Islet of Langerhans (tissue), 1 donor: ENCODE measurements at regions not wholly inside any gene's neighbourhood (a gene's known extent, or its start where the extent isn't known, plus 50 kb on each side); places are given as distances from the start of the nearest gene placed in this dataset.
"Not testable (repeated sequence)": the region's sequence is repeated elsewhere in the genome, so short reads cannot be mapped to it uniquely, and the experiment has no call there.

Experiments used
- FAIRE-seq: peaks from one replicate; lab custom pipeline; 2011; peaks lifted over from hg19 to GRCh38; lab: Jason Lieb, UNC

- no peak for FAIRE-seq
Observed at GRCh38 chr10:25713894-25714240, 220.2 kb upstream of the MYO3A start.

DNA sequence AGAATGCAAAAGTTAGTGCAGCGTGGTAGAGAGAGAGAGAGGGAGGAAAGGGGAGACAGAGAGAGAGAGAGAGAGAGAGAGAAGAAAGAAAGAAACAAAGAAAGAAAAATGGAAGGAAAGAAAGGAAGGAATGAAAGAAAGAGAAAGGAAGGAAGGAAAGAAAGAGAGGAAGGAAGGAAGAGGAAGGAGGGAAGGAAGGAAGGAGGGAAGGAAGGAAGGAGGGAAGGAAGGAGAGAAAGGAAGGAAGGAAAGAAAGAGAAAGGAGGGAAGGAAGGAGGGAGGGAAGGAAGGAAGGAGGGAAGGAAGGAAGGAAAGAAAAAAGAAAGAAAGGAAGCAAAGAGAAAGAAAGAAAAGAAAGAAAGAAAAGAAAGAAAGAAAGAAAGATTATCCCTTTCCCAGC lies 209.8 kb upstream of the MYO3A start:
- no peak for FAIRE-seq

DNA sequence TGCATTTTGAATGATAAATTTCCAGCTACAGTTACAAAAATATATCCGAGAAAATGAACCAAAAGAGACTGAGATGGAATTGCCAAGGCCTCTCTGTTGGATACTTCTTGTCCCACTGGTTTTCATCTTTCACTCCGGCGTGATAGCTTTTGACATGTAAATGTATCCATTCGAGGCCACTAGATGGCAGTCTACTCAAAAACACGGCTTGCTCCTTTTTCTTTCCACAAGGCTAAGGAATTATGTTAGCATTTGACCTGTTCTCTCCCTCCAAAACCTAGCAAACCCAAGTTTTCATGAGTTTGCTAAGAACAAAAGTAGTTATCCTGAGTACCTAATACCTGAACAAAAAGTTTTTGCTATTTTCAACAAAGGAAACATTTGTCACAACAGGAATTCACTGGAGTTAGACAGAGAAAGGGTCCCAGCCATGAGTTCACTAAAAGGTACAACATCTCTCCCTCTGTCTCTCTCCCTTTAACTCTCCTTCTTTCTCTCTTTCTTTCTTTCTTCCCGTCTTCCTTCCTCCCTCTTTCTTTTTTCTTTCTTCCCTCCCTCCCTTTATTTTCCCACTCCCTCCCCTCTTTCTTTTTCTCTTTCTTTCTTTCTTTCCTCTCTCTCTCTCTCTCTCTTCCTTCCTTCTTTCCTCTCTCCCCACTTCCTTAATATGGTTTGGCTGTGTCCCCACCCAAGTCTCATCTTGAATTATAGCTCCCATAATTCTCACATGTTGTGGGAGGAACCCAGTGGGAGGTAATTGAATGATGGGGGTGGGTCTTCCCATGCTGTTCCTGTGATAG lies 207.9 kb upstream of the MYO3A start:
- peak; percentile 98 for FAIRE-seq

- FAIRE-seq, result no peak
Observed at GRCh38 chr10:25738776-25739175, 195.3 kb upstream of the MYO3A start.

DNA sequence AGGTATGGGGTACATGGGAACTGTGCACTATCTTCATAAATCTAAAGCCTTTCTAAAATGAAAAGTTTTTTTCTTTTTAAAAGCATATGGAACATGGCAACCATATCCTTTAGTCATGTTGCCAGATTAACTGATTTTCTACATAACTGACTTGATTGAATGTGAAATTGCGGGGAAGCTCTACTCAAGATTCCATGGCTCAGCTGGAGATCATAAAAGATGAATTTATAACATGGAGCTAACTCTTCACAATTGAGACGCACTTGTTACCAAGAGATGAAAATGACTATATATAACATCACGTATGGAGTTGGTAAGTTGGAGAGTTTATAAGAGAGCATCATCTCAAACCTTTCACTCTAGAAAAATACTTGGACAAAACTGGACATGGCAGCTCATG lies 190.2 kb upstream of the MYO3A start:
- peak; percentile 33 for FAIRE-seq

DNA sequence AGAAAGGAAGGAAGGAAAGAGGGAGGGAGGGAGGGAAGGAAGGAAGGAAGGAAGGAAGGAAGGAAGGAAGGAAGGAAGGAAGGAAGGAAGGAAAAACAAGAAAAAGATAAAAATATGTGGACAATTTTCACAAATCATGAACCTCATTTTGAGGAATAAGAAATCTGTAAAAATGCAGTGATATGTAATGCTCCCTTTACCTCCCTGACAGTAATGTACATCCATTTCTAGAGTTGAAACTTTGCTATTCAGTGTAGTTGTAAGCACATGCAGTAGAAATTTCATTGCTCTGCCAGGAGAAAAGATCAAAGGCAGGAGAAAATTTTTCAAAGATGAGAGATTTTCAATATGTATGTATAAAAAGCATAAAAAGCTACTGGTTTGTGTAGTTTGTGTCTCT lies 189.5 kb upstream of the MYO3A start:
- no peak for FAIRE-seq

- no peak for FAIRE-seq
Observed at GRCh38 chr10:25745976-25746375, 188.1 kb upstream of the MYO3A start.

- peak; percentile 100 for FAIRE-seq
Observed at GRCh38 chr10:25747084-25747483, 186.9 kb upstream of the MYO3A start.

- FAIRE-seq, result no peak
Observed at GRCh38 chr10:25748509-25748908, 185.5 kb upstream of the MYO3A start.

DNA sequence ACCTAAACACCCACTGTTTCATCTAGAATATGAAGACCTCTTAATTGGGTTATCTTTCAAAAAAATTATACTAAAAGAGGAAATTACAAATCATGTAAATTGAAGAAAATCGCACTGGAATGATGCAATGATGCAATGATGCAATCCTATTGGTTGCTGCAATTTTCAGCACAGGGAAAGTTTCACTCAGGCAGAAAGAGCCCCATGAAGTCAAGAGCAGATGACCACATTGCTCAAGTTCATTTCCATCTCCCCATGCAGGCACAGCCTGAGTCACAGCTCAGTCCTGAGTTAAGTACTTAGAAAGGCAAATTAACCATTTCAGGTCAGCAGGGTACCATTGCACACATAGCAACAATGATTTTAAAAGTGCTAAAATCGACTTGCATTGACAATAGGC lies 180.3 kb upstream of the MYO3A start:
- no peak for FAIRE-seq

GRCh38 chr10:25755874-25756273 lies 178.2 kb upstream of the MYO3A start:
- FAIRE-seq, result not testable (repeated sequence)

DNA sequence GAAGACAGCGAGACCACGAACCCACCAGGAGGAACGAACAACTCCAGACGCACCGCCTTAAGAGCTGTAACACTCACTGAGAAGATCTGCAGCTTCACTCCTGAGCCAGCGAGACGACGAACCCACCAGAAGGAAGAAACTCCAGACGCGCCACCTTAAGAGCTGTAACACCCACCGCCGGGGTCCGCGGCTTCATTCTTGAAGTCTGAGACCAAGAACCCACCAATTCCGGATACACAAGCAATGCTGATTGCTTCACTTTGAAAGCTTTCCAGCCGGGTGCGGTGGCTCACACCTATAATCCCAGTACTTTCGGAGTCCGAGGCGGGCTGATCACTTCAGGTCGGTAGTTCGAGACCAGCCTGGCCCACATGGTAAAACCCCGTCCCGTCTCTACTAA lies 177.2 kb upstream of the MYO3A start:
- FAIRE-seq, result no peak

DNA sequence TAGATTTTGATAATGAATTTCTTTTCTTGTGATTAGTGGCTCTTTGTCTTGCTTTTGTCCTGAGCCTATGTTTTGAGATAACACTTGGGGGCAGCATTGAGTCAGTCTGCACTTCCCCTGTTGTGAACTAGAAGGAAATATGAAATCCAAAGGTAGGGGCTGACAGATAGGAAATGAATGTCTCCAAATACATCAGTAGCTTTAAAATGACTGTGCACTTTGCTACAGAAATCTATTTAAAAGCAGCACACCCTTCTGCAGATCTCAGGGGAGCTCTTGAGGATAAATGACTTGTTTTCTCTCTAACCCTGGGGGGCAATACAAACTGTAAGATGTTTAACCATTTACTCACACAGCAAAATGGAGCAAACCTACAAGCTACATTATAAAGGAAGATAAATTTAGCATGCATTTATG lies 176.0 kb upstream of the MYO3A start:
- peak; percentile 100 for FAIRE-seq

- no peak for FAIRE-seq
Observed at GRCh38 chr10:25758511-25758910, 175.5 kb upstream of the MYO3A start.

DNA sequence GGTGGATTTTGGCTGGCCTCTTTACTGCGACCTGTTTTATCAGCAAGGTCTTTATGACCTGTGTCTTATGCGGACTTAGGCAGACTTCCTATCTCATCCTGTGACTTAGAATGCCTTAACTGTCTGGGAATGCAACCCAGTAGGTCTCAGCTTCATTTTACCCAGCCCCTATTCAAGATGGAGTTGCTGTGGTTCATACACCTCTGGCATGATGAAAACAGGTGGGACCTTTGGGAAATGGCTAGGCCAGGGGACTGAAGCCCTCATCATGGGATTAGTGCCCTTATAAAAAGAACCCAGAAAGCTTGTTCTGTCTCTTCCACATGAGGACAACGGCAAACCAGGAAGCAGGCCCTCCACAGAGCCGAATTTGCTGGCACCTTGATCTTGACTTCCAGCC lies 172.1 kb upstream of the MYO3A start:
- FAIRE-seq, result no peak

DNA sequence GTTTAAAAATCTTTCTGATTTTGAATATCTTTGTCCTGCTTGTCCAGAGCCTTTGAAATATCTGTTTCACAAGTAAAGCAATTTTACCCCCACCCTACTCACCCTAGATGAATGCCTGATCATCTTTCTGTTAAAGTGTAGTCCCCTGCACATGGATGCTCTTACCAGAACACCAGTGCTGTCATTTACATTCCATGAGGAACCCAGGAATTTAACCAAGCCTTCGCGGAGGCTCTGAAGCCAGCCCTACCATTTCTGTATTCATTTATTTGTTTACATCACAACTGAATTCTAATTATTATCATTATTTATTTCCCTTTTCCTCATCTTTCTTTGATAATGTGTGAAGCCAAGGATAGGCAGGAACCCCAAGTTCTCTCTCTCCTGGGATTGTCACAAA lies 167.8 kb upstream of the MYO3A start:
- FAIRE-seq, result no peak

DNA sequence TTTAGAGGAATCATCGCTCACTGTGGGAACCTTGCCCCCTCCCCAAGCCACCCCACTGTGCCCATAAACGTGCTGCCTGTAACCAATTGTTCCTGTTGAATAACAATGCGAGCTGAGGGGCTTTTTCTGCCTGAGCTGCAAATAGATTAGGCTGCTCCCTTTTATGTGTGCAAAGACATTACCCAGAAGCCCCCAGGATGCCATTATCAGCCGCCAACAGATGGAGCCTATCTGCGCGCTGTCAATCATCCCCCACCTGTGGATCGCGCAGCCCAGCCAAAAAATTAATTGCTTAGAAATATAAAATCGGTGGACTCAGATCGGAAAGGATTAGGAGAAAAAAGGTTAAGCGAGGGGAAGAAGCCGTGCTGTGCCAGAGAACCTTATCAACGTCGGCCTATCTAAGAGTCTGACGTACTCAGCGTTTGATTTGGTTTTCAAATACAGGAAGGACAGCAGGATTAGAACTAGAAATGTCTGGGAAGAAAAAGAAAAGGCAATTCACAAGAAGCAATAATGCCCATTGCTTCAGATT lies 167.3 kb upstream of the MYO3A start:
- FAIRE-seq, result no peak

DNA sequence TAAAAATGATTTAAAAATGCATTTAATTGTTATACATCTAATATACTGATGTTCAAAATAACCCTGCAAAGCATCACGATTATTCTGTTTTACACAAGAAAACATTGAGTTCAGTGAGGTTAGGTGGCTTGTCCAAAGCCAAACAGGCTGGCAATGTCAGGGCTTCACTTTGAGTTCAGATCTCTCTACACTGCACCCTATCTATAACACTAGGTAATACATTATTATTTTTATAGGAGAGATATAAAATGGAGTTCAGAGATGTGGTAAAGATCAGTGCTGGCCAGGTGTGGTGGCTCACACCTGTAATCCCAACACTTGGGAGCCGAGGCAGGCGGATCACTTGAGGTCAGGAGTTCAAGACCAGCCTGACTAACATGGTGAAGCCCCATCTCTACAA lies 165.9 kb upstream of the MYO3A start:
- FAIRE-seq, result no peak

GRCh38 chr10:25778646-25779045 lies 155.4 kb upstream of the MYO3A start:
- FAIRE-seq, result no peak

- peak; percentile 27 for FAIRE-seq
Observed at GRCh38 chr10:25786161-25786560, 147.9 kb upstream of the MYO3A start.

DNA sequence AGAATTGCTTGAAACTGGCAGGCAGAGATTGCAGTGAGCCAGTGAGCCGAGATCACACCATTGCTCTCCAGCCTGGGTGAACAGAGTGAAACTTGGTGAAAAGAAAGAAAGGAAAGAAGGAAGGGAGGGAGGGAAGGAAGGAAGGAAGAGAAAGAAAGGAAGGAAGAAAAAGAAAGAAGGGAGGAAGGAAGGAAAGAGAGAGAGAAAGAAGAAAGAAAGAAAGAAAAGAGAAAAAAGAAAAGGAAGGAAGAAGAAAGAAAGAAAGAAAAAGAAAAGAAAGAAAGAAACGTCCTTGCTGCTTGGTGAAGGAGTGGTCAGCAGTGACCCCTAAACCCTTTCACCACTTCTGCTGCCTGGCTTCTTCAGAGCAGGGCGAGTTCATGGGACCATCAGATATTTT lies 147.1 kb upstream of the MYO3A start:
- no peak for FAIRE-seq

DNA sequence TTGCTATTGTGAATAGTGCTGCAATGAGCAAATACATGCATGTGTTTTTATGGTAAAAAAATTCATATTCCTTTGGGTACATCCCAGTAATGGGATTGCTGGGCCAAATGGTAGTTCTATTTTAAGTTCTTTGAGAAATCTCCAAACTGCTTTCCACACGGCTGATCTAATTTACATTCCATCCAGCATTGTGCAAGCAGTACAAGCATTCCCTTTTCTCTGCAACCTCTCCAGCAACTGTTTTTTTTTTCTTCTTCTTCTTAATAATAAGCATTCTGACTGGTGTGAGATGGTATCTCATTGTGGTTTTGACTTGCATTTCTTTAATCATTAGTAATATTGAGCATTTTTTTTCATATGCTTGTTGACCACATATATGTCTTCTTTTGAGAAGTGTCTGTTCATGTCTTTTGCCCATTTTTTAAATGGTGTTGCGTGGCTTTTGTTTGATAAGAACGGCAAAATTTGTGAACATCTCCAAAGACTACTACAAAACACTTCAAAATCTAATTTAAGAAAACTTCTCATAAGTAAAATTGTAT lies 136.1 kb upstream of the MYO3A start:
- no peak for FAIRE-seq

- FAIRE-seq, result no peak
Observed at GRCh38 chr10:25804505-25804904, 129.5 kb upstream of the MYO3A start.

- FAIRE-seq, result no peak
Observed at GRCh38 chr10:25805986-25806385, 128.0 kb upstream of the MYO3A start.
